ENCODE measurements at regions not wholly inside any gene's neighbourhood (a gene's known extent, or its start where the extent isn't known, plus 50 kb on each side); places are given as distances from the start of the nearest gene placed in this dataset.
"Not testable (repeated sequence)": the region's sequence is repeated elsewhere in the genome, so short reads cannot be mapped to it uniquely, and the experiment has no call there.

- Histone ChIP-seq H3K4me1 (no peaks in the 10 kb centered on the region), H3K27ac (replicated peaks) (no peak overlapping the region), H3K27me3 (ENCODE audit: low read depth) (no peaks in the 10 kb centered on the region), H3K9me3 (replicated peaks) (no peaks in the 10 kb centered on the region), H3K36me3 (no peaks in the 10 kb centered on the region), H3K4me3 (no peak overlapping the region)
- TF ChIP-seq CTCF (IDR thresholded peaks at IDR 0.05; ENCODE audit: borderline replicate concordance), result no peak
- DNase-seq, result no peak
- intact Hi-C loops (cut with micrococcal nuclease), result no loop called here
Measured at GRCh38 chr4:167868163-167868562, 224.2 kb upstream of the ANXA10 start.

- Histone ChIP-seq H3K36me3 (no peaks in the 10 kb centered on the region), H3K27me3 (ENCODE audit: low read depth) (no peaks in the 10 kb centered on the region), H3K9me3 (replicated peaks) (no peaks in the 10 kb centered on the region), H3K4me1 (no peaks in the 10 kb centered on the region), H3K27ac (replicated peaks) (no peak overlapping the region), H3K4me3 (no peak overlapping the region)
- no peak for DNase-seq
- intact Hi-C loops (cut with micrococcal nuclease), result no loop called here
- TF ChIP-seq CTCF (IDR thresholded peaks at IDR 0.05; ENCODE audit: borderline replicate concordance), result no peak
Measured at GRCh38 chr4:167873496-167873895, 218.8 kb upstream of the ANXA10 start.

- H3K27me3 ChIP-seq (ENCODE audit: low read depth); intact Hi-C loops (cut with micrococcal nuclease); H3K4me3 ChIP-seq; H3K4me1 ChIP-seq; DNase-seq; H3K9me3 ChIP-seq (replicated peaks); H3K27ac ChIP-seq (replicated peaks); H3K36me3 ChIP-seq: not testable (repeated sequence)
Measured at GRCh38 chr4:167876091-167876490, 216.2 kb upstream of the ANXA10 start.

- H3K27me3 ChIP-seq (ENCODE audit: low read depth); intact Hi-C loops (cut with micrococcal nuclease); H3K4me3 ChIP-seq; DNase-seq; H3K9me3 ChIP-seq (replicated peaks); H3K4me1 ChIP-seq; H3K36me3 ChIP-seq; H3K27ac ChIP-seq (replicated peaks): not testable (repeated sequence)
Measured at GRCh38 chr4:167877826-167878225, 214.5 kb upstream of the ANXA10 start.

- H3K27me3 ChIP-seq (ENCODE audit: low read depth), result no peaks in the 10 kb centered on the region
- no peaks in the 10 kb centered on the region for H3K4me1 ChIP-seq
- peaks cover 12% of the 10 kb centered on the region for H3K9me3 ChIP-seq (replicated peaks)
- no peak overlapping the region for H3K27ac ChIP-seq (replicated peaks)
- H3K36me3 ChIP-seq, result no peaks in the 10 kb centered on the region
- intact Hi-C loops (cut with micrococcal nuclease), result no loop called here
- H3K4me3 ChIP-seq, result no peak overlapping the region
- TF ChIP-seq CTCF (IDR thresholded peaks at IDR 0.05; ENCODE audit: borderline replicate concordance), result no peak
- no peak for DNase-seq
Measured at GRCh38 chr4:167883266-167883665, 209.1 kb upstream of the ANXA10 start.

- no peak overlapping the region for H3K4me3 ChIP-seq
- no peaks in the 10 kb centered on the region for H3K27me3 ChIP-seq (ENCODE audit: low read depth)
- DNase-seq, result no peak
- H3K4me1 ChIP-seq, result no peaks in the 10 kb centered on the region
- no peak for TF ChIP-seq CTCF (IDR thresholded peaks at IDR 0.05; ENCODE audit: borderline replicate concordance)
- intact Hi-C loops (cut with micrococcal nuclease), result no loop called here
- no peak overlapping the region for H3K27ac ChIP-seq (replicated peaks)
- H3K9me3 ChIP-seq (replicated peaks), result peaks cover 14% of the 10 kb centered on the region
- no peaks in the 10 kb centered on the region for H3K36me3 ChIP-seq
Measured at GRCh38 chr4:167885071-167885470, 207.3 kb upstream of the ANXA10 start.

GRCh38 chr4:167885872-167886271, 206.5 kb upstream of the ANXA10 start:
- no peak for DNase-seq

More at GRCh38 chr4:167885872-167886271, 206.5 kb upstream of the ANXA10 start:
- H3K27ac ChIP-seq (replicated peaks), result no peak overlapping the region
- intact Hi-C loops (cut with micrococcal nuclease), result no loop called here
- no peak for TF ChIP-seq CTCF (IDR thresholded peaks at IDR 0.05; ENCODE audit: borderline replicate concordance)
- no peaks in the 10 kb centered on the region for H3K27me3 ChIP-seq (ENCODE audit: low read depth)
- peaks cover 14% of the 10 kb centered on the region for H3K9me3 ChIP-seq (replicated peaks)
- no peaks in the 10 kb centered on the region for H3K4me1 ChIP-seq
- H3K36me3 ChIP-seq, result no peaks in the 10 kb centered on the region
- H3K4me3 ChIP-seq, result no peak overlapping the region
